Activated B cell treated with CpG ODN at 0.5 μM for 24 hours (primary cell): ENCODE measurements at regions not wholly inside any gene's neighbourhood (a gene's known extent, or its start where the extent isn't known, plus 50 kb on each side); places are given as distances from the start of the nearest gene placed in this dataset.

Experiments used
- ATAC-seq: fragments of 200-7000 bp; cut with Tn5 transposase; one replicate; pipeline ENCODE4 v1.10.0; 2021; ENCODE audit warnings: low read depth, mild to moderate bottlenecking, moderate library complexity
- CTCF ChIA-PET: fragments of 350-600 bp; sonication (Branson Sonifier 250); formaldehyde crosslinking; loops from one replicate; lab custom pipeline; 2021; ENCODE audit warnings: antibody characterized with exemption; lab: Charles Lee
- POLR2A ChIA-PET: fragments of 350-600 bp; sonication (Branson Sonifier 250); formaldehyde crosslinking; loops from one replicate; lab custom pipeline; 2021; ENCODE audit warnings: antibody characterized with exemption; lab: Charles Lee
- DNase-seq: peaks from one replicate; pipeline ENCODE4 v3.0.0; 2022
- H3K27ac Mint-ChIP-seq: one replicate; pipeline ENCODE4 v1.8.0; 2020; ENCODE audit warnings: mixed read lengths
- H3K27me3 Mint-ChIP-seq: one replicate; pipeline ENCODE4 v1.8.0; 2021; ENCODE audit warnings: mixed read lengths
- H3K36me3 Mint-ChIP-seq: one replicate; pipeline ENCODE4 v1.8.0; 2021; ENCODE audit warnings: low read depth, mixed read lengths
- H3K4me1 Mint-ChIP-seq: one replicate; pipeline ENCODE4 v1.8.0; 2021; ENCODE audit warnings: mixed read lengths
- H3K4me3 Mint-ChIP-seq: one replicate; pipeline ENCODE4 v1.8.0; 2020; ENCODE audit warnings: mild to moderate bottlenecking, mixed read lengths
- H3K9me3 Mint-ChIP-seq: one replicate; pipeline ENCODE4 v1.8.0; 2020; ENCODE audit warnings: mixed read lengths
- CTCF ChIP-seq: fragments of 200-600 bp; IDR thresholded peaks from one replicate; pipeline ENCODE4 v1.8.0; 2022; ENCODE audit warnings: antibody characterized with exemption, mild to moderate bottlenecking
- intact Hi-C: fragments of 100-400 bp; cut with micrococcal nuclease; formaldehyde crosslinking; loops from one replicate; pipeline ENCODE4 v1.15.1; 2024

DNA sequence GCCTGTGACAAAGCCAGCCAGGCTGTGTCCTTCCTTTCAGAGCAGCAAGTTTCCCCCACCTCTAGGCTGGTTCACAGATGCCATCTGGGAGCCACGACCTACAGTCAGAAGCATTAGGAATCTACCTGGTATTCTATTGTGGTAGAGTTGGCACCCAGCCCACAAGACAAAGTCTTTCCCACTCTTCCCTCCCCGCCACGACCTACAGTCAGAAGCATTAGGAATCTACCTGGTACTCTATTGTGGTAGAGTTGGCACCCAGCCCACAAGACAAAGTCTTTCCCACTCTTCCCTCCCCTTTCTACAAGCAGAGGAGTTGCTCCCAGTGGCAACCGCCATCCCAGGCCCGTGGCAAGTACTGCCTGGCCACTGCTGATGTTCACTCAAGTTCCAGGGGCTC, 157.8 kb upstream of the TNC start:
- Mint-ChIP-seq H3K9me3 (no peaks in the 10 kb centered on the region), H3K4me3 (no peak overlapping the region), H3K27ac (no peak overlapping the region), H3K36me3 (no peaks in the 10 kb centered on the region), H3K27me3 (no peaks in the 10 kb centered on the region), H3K4me1 (no peaks in the 10 kb centered on the region)
- no peak for TF ChIP-seq CTCF
- ChIA-PET POLR2A (no interaction called here), CTCF (no interaction called here)
- ATAC-seq (no peak), DNase-seq (no peak)
- intact Hi-C loops, result no loop called here

- ChIA-PET POLR2A (no interaction called here), CTCF (no interaction called here)
- no peaks in the 10 kb centered on the region for H3K9me3 Mint-ChIP-seq
- intact Hi-C loops, result no loop called here
- H3K36me3 Mint-ChIP-seq, result no peaks in the 10 kb centered on the region
- no peak overlapping the region for H3K4me3 Mint-ChIP-seq
- no peak for ATAC-seq
- no peaks in the 10 kb centered on the region for H3K4me1 Mint-ChIP-seq
- no peak overlapping the region for H3K27ac Mint-ChIP-seq
- no peak for DNase-seq
- no peaks in the 10 kb centered on the region for H3K27me3 Mint-ChIP-seq
- TF ChIP-seq CTCF, result no peak
Measured at GRCh38 chr9:115276621-115277020, 158.7 kb upstream of the TNC start.

DNA sequence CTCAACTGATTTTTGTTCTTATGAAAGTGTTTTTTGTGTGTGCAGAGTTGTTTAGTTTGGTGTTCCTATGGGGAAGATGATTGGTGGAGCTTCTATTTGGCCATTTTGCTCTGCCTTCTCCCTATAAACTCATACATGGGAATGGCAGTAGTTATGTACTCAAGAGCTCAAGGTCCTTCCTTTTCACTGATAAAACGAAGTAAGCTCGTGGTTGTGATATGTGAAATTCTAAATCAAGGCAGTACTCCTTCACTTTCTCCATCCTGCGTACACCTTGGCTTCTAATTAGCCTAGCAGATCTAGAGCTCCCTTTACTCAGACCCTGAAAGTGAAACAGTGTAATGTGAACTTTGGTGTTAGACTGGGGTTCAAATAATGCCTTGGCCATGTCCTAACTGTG, 159.3 kb upstream of the TNC start:
- ChIA-PET CTCF (no interaction called here), POLR2A (no interaction called here)
- no peak for ATAC-seq
- Mint-ChIP-seq H3K36me3 (no peaks in the 10 kb centered on the region), H3K9me3 (no peaks in the 10 kb centered on the region), H3K4me3 (no peak overlapping the region), H3K4me1 (no peaks in the 10 kb centered on the region), H3K27me3 (peaks cover 2% of the 10 kb centered on the region), H3K27ac (no peak overlapping the region)
- DNase-seq, result no peak
- TF ChIP-seq CTCF, result no peak
- intact Hi-C loops, result no loop called here

DNA sequence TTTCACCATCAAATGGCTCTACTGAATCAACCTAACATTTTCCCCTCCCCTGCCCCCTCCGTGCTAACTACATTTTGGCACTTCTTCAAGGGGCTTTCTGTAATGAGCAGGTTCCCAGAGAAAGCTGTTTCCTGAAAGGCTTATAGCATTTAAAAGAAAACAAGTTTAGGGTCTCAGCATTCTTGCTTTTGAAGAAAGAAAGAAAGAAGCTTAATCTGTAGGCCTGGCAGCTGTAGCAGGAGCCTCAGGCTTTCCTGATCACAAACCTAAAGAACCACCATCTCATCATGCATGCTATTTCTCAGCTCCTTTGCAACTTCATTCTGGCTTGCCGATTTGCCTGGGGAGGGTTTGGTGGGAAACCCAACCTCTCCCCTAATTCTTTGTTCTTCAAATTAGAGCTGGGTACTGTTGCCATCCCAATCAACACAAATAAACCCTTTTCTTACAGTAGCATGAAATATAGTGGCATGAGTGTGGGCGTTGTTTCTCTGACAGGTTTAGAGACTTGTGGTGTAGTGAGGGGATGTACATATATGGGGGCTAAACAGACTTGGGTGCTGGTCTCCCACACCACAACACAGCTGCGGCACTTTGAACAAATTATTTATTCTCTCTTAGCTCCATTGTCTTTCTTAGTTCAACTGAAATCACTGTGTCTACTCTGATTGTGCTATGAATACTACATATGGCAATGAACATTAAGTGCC, 160.5 kb upstream of the TNC start:
- no peak for ATAC-seq
- POLR2A ChIA-PET, result no interaction called here

GRCh38 chr9:115283395-115283794, 165.4 kb upstream of the TNC start:
- TF ChIP-seq CTCF, result no peak
- intact Hi-C loops, result no loop called here
- Mint-ChIP-seq H3K27ac (no peak overlapping the region), H3K4me3 (no peak overlapping the region), H3K9me3 (no peaks in the 10 kb centered on the region), H3K27me3 (peaks cover 2% of the 10 kb centered on the region), H3K4me1 (no peaks in the 10 kb centered on the region), H3K36me3 (no peaks in the 10 kb centered on the region)
- DNase-seq (no peak), ATAC-seq (no peak)
- POLR2A ChIA-PET, result no interaction called here
- CTCF ChIA-PET, result no interaction called here

More for the DNA sequence above, 160.5 kb upstream of the TNC start:
- no peak for DNase-seq
- TF ChIP-seq CTCF, result no peak
- CTCF ChIA-PET, result no interaction called here
- H3K4me1 Mint-ChIP-seq, result no peaks in the 10 kb centered on the region
- no peak overlapping the region for H3K27ac Mint-ChIP-seq
- H3K4me3 Mint-ChIP-seq, result no peak overlapping the region
- H3K27me3 Mint-ChIP-seq, result peaks cover 2% of the 10 kb centered on the region
- H3K36me3 Mint-ChIP-seq, result no peaks in the 10 kb centered on the region
- intact Hi-C loops, result no loop called here
- H3K9me3 Mint-ChIP-seq, result no peaks in the 10 kb centered on the region
